ENCODE measurements at regions not wholly inside any gene's neighbourhood (a gene's known extent, or its start where the extent isn't known, plus 50 kb on each side); places are given as distances from the start of the nearest gene placed in this dataset.

GRCh38 chr12:125324861-125325490, 259.7 kb downstream of the AACS start:
- Histone ChIP-seq H3K4me3 (no peak overlapping the region), H3K4me1 (no peaks in the 10 kb centered on the region), H3K36me3 (no peaks in the 10 kb centered on the region), H3K9me3 (peaks cover 9% of the 10 kb centered on the region; the same call in 1 of the 2 replicates), H3K9ac (no peak overlapping the region), H3K27ac (no peak overlapping the region), H3K4me2 (no peak overlapping the region), H4K20me1 (no peaks in the 10 kb centered on the region), H3K27me3 (no peaks in the 10 kb centered on the region)
- no peak for TF ChIP-seq Cebpa-rat (IDR thresholded peaks at IDR 0.05)

- Histone ChIP-seq H3K27me3 (no peaks in the 10 kb centered on the region), H3K4me3 (no peak overlapping the region), H3K27ac (no peak overlapping the region), H3K9ac (no peak overlapping the region), H3K4me1 (no peaks in the 10 kb centered on the region), H3K36me3 (no peaks in the 10 kb centered on the region), H3K9me3 (peaks cover 9% of the 10 kb centered on the region; the same call in 1 of the 2 replicates), H4K20me1 (no peaks in the 10 kb centered on the region), H3K4me2 (no peak overlapping the region)
- no peak for TF ChIP-seq Cebpa-rat (IDR thresholded peaks at IDR 0.05)
These were observed 264.2 kb downstream of the AACS start for GRCh38 chr12:125329239-125330102.

GRCh38 chr12:125330645-125331341, 265.6 kb downstream of the AACS start:
- Histone ChIP-seq H4K20me1 (no peaks in the 10 kb centered on the region), H3K4me2 (peak overlapping the region; percentile 81), H3K9me3 (peaks cover 9% of the 10 kb centered on the region; the same call in 1 of the 2 replicates), H3K27ac (no peak overlapping the region), H3K27me3 (no peaks in the 10 kb centered on the region), H3K4me1 (no peaks in the 10 kb centered on the region), H3K36me3 (no peaks in the 10 kb centered on the region), H3K4me3 (peak overlapping the region; percentile 57), H3K9ac (peak overlapping the region; percentile 34; the same call in 1 of the 2 replicates)
- no peak for TF ChIP-seq Cebpa-rat (IDR thresholded peaks at IDR 0.05)

- Histone ChIP-seq H3K4me1 (no peaks in the 10 kb centered on the region), H3K9me3 (peaks cover 9% of the 10 kb centered on the region; the same call in 1 of the 2 replicates), H4K20me1 (no peaks in the 10 kb centered on the region), H3K27ac (no peak overlapping the region), H3K9ac (peak overlapping the region; percentile 34; the same call in 1 of the 2 replicates), H3K27me3 (no peaks in the 10 kb centered on the region), H3K4me2 (peak overlapping the region; percentile 81), H3K4me3 (peak overlapping the region; percentile 57), H3K36me3 (no peaks in the 10 kb centered on the region)
- TF ChIP-seq Cebpa-rat (IDR thresholded peaks at IDR 0.05): no peak
These were observed 266.3 kb downstream of the AACS start for GRCh38 chr12:125331342-125332052.

- Histone ChIP-seq H3K4me2 (no peak overlapping the region), H3K9ac (no peak overlapping the region), H3K9me3 (peaks cover 9% of the 10 kb centered on the region; the same call in 1 of the 2 replicates), H3K4me1 (no peaks in the 10 kb centered on the region), H3K36me3 (no peaks in the 10 kb centered on the region), H3K4me3 (no peak overlapping the region), H4K20me1 (no peaks in the 10 kb centered on the region), H3K27me3 (no peaks in the 10 kb centered on the region), H3K27ac (no peak overlapping the region)
- TF ChIP-seq Cebpa-rat (IDR thresholded peaks at IDR 0.05): no peak
These were observed 267.7 kb downstream of the AACS start for GRCh38 chr12:125332900-125333299.

- Histone ChIP-seq H3K27me3 (no peaks in the 10 kb centered on the region), H3K27ac (no peak overlapping the region), H3K36me3 (no peaks in the 10 kb centered on the region), H3K9me3 (no peaks in the 10 kb centered on the region), H3K4me3 (no peak overlapping the region), H4K20me1 (no peaks in the 10 kb centered on the region), H3K4me2 (no peak overlapping the region), H3K4me1 (no peaks in the 10 kb centered on the region), H3K9ac (no peak overlapping the region)
- TF ChIP-seq Cebpa-rat (IDR thresholded peaks at IDR 0.05): no peak
These were observed 271.0 kb downstream of the AACS start for GRCh38 chr12:125336246-125336645.

GRCh38 chr12:125340791-125341190, 275.6 kb downstream of the AACS start:
- no peaks in the 10 kb centered on the region for H3K27me3 ChIP-seq
- H3K4me2 ChIP-seq: no peak overlapping the region
- H3K27ac ChIP-seq: no peak overlapping the region
- TF ChIP-seq Cebpa-rat (IDR thresholded peaks at IDR 0.05): no peak
- H4K20me1 ChIP-seq: no peaks in the 10 kb centered on the region
- no peaks in the 10 kb centered on the region for H3K9me3 ChIP-seq
- peaks cover 4% of the 10 kb centered on the region; the same call in 1 of the 2 replicates for H3K4me1 ChIP-seq
- no peaks in the 10 kb centered on the region for H3K36me3 ChIP-seq
- no peak overlapping the region for H3K9ac ChIP-seq
- H3K4me3 ChIP-seq: no peak overlapping the region

GRCh38 chr12:125341422-125341821, 276.2 kb downstream of the AACS start:
- peaks cover 10% of the 10 kb centered on the region; the same call in 1 of the 2 replicates for H3K4me1 ChIP-seq
- H3K4me2 ChIP-seq: no peak overlapping the region
- H3K9me3 ChIP-seq: no peaks in the 10 kb centered on the region
- H3K27me3 ChIP-seq: no peaks in the 10 kb centered on the region
- H3K27ac ChIP-seq: no peak overlapping the region
- no peak overlapping the region for H3K9ac ChIP-seq
- no peaks in the 10 kb centered on the region for H3K36me3 ChIP-seq
- no peak for TF ChIP-seq Cebpa-rat (IDR thresholded peaks at IDR 0.05)
- H4K20me1 ChIP-seq: no peaks in the 10 kb centered on the region
- no peak overlapping the region for H3K4me3 ChIP-seq

- Histone ChIP-seq H4K20me1 (no peaks in the 10 kb centered on the region), H3K4me1 (peaks cover 12% of the 10 kb centered on the region; the same call in 1 of the 2 replicates), H3K27ac (no peak overlapping the region), H3K9me3 (no peaks in the 10 kb centered on the region), H3K27me3 (no peaks in the 10 kb centered on the region), H3K9ac (no peak overlapping the region), H3K36me3 (no peaks in the 10 kb centered on the region), H3K4me2 (no peak overlapping the region), H3K4me3 (no peak overlapping the region)
- TF ChIP-seq Cebpa-rat (IDR thresholded peaks at IDR 0.05): no peak
These were observed 278.4 kb downstream of the AACS start for GRCh38 chr12:125343649-125344048.
